Panc1 (cell line): ENCODE measurements at regions not wholly inside any gene's neighbourhood (a gene's known extent, or its start where the extent isn't known, plus 50 kb on each side); places are given as distances from the start of the nearest gene placed in this dataset.

Experiments used
- ATAC-seq: fragments of 200-7000 bp; cut with Tn5 transposase; 2 replicates; pipeline ENCODE4 v1.9.1; 2020; ENCODE audit warnings: mild to moderate bottlenecking, moderate library complexity
- BruUV-seq: library from RNA; stranded (reverse); fragments of 400-500 nt; replicated peaks from 2 replicates; lab custom pipeline; 2021; lab: Mats Ljungman, UMichigan
- CTCF ChIA-PET: fragments of 300-600 bp; sonication (Branson Sonifier 250); formaldehyde crosslinking; loops from one replicate; lab custom pipeline; 2022; ENCODE audit warnings: antibody characterized with exemption; lab: Charles Lee
- POLR2A ChIA-PET: fragments of 300-600 bp; sonication (Branson Sonifier 250); formaldehyde crosslinking; loops from one replicate; lab custom pipeline; 2022; ENCODE audit warnings: antibody characterized with exemption; lab: Charles Lee
- DNase-seq: peaks from one replicate; pipeline ENCODE4 v3.0.0-alpha.2; 2010; ENCODE audit warnings: low read depth, low spot score
- H3K27ac ChIP-seq: 2 replicates; pipeline ENCODE4 v1.5.1; 2011; ENCODE audit warnings: mild to moderate bottlenecking, low read length, inconsistent platforms
- H3K27me3 ChIP-seq: fragments of 200-500 bp; sonication (Bioruptor generic); 2 replicates; pipeline ENCODE4 v1.6.0; 2014; ENCODE audit warnings: low read length, inconsistent platforms; ENCODE audit not compliant: control insufficient read depth, insufficient read depth
- H3K36me3 ChIP-seq: fragments of 200-500 bp; sonication (Bioruptor generic); 2 replicates; pipeline ENCODE4 v1.5.1; 2014; ENCODE audit warnings: inconsistent platforms, mild to moderate bottlenecking, low read length, moderate library complexity; ENCODE audit not compliant: control insufficient read depth, insufficient read depth
- H3K4me1 ChIP-seq: 2 replicates; pipeline ENCODE4 v1.5.1; 2011; ENCODE audit warnings: inconsistent platforms, mild to moderate bottlenecking, low read length, moderate library complexity; ENCODE audit not compliant: control insufficient read depth, insufficient read depth
- H3K4me3 ChIP-seq, 2 experiments: 2 replicates each; pipeline ENCODE4 v1.5.1; 2011 to 2012; ENCODE audit warnings: low read depth in 2 of 2, low read length in 2 of 2, mild to moderate bottlenecking in 2 of 2, inconsistent platforms in 1 of 2, moderate library complexity in 1 of 2
- H3K9me3 ChIP-seq: fragments of 200-500 bp; sonication (Bioruptor generic); 2 replicates; pipeline ENCODE4 v1.5.1; 2014; ENCODE audit warnings: low read depth, mild to moderate bottlenecking, inconsistent platforms, low read length, moderate library complexity; ENCODE audit not compliant: control insufficient read depth, insufficient read depth
- POLR2AphosphoS5 ChIP-seq: IDR thresholded peaks from 2 replicates; pipeline ENCODE4 v1.6.1; 2012; ENCODE audit warnings: mild to moderate bottlenecking, low read depth, low read length, moderate library complexity
- SIN3A ChIP-seq: IDR thresholded peaks from 2 replicates; pipeline ENCODE4 v1.6.1; 2012; ENCODE audit warnings: low read depth, mild to moderate bottlenecking, low read length, moderate library complexity, borderline replicate concordance; ENCODE audit not compliant: insufficient read depth
- TCF7L2 ChIP-seq: IDR thresholded peaks from 2 replicates; pipeline ENCODE4 v1.6.1; 2011; ENCODE audit warnings: mild to moderate bottlenecking, low read depth, low read length, inconsistent platforms
- in situ Hi-C: cut with HindIII; loops from 2 replicates; pipeline ENCODE4 v1.10.0; 2016; ENCODE audit warnings: low sequenced_read_pairs, low pct_unique_long_range_greater_than_20kb
- intact Hi-C: fragments of 100-400 bp; cut with micrococcal nuclease; formaldehyde crosslinking; loops from one replicate; pipeline ENCODE4 v1.10.0; 2022; ENCODE audit not compliant: unreplicated experiment
- TF ChIP-seq, protein P1 (sequence below), 2 experiments: IDR thresholded peaks; 2 replicates each; pipeline ENCODE4 v1.6.1; 2011 to 2012; ENCODE audit warnings: low read depth in 2 of 2, control low read depth in 1 of 2, low read length in 1 of 2, mild to moderate bottlenecking in 1 of 2, moderate library complexity in 1 of 2; ENCODE audit not compliant: insufficient read depth in 1 of 2
- TF ChIP-seq, protein P2 (sequence below): fragments of 450-650 bp; IDR thresholded peaks from 2 replicates; pipeline ENCODE4 v1.5.1; 2017; ENCODE audit warnings: mild to moderate bottlenecking

DNA sequence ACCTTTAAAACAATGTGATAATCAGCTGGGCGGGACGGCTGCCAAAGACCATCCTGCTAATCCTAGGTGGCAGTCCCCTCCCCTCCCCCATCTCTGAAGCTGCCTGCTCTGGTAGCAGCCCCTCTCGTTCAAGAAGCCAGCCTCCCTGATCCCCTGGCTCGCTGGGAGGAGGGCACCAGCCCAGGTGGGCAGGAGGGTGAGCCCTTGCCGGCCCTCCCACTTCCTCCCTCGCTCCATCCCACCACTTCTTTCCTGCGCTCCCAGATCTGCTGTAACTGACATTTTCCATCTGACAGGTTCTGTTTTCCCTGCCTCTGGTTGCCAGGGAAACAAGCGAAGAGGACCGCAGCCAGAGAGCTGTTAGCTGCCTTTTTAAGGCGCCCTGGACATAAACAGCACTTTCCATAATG lies 155.7 kb upstream of the TNRC6C start:
- Histone ChIP-seq H3K27me3 (peaks cover 14% of the 10 kb centered on the region), H3K4me1 (no peaks in the 10 kb centered on the region), H3K4me3 (no peak overlapping the region), H3K27ac (no peak overlapping the region), H3K36me3 (no peaks in the 10 kb centered on the region), H3K9me3 (no peaks in the 10 kb centered on the region)
- BruUV-seq = no TSS peak
- no peak for DNase-seq
- in situ Hi-C loops = no loop called here
- POLR2A ChIA-PET = interaction anchor here (0.7 kb wide), 1 partner anchor 41 kb away, joined by 3 read pairs; no protein-coding TSS in a partner anchor
- intact Hi-C loops = no loop called here
- TF ChIP-seq, protein P1, sequence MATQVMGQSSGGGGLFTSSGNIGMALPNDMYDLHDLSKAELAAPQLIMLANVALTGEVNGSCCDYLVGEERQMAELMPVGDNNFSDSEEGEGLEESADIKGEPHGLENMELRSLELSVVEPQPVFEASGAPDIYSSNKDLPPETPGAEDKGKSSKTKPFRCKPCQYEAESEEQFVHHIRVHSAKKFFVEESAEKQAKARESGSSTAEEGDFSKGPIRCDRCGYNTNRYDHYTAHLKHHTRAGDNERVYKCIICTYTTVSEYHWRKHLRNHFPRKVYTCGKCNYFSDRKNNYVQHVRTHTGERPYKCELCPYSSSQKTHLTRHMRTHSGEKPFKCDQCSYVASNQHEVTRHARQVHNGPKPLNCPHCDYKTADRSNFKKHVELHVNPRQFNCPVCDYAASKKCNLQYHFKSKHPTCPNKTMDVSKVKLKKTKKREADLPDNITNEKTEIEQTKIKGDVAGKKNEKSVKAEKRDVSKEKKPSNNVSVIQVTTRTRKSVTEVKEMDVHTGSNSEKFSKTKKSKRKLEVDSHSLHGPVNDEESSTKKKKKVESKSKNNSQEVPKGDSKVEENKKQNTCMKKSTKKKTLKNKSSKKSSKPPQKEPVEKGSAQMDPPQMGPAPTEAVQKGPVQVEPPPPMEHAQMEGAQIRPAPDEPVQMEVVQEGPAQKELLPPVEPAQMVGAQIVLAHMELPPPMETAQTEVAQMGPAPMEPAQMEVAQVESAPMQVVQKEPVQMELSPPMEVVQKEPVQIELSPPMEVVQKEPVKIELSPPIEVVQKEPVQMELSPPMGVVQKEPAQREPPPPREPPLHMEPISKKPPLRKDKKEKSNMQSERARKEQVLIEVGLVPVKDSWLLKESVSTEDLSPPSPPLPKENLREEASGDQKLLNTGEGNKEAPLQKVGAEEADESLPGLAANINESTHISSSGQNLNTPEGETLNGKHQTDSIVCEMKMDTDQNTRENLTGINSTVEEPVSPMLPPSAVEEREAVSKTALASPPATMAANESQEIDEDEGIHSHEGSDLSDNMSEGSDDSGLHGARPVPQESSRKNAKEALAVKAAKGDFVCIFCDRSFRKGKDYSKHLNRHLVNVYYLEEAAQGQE (IDR thresholded peaks at IDR 0.05; ENCODE audit: insufficient read depth in 1 of 2, low read depth in 2 of 2, low read length in 1 of 2) = no peak
- TF ChIP-seq, protein P2, sequence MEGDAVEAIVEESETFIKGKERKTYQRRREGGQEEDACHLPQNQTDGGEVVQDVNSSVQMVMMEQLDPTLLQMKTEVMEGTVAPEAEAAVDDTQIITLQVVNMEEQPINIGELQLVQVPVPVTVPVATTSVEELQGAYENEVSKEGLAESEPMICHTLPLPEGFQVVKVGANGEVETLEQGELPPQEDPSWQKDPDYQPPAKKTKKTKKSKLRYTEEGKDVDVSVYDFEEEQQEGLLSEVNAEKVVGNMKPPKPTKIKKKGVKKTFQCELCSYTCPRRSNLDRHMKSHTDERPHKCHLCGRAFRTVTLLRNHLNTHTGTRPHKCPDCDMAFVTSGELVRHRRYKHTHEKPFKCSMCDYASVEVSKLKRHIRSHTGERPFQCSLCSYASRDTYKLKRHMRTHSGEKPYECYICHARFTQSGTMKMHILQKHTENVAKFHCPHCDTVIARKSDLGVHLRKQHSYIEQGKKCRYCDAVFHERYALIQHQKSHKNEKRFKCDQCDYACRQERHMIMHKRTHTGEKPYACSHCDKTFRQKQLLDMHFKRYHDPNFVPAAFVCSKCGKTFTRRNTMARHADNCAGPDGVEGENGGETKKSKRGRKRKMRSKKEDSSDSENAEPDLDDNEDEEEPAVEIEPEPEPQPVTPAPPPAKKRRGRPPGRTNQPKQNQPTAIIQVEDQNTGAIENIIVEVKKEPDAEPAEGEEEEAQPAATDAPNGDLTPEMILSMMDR = no peak
- TF ChIP-seq SIN3A (no peak), POLR2AphosphoS5 (no peak), TCF7L2 (no peak)
- CTCF ChIA-PET = no interaction called here
- peak; percentile 40; the same call in 1 of the 2 replicates for ATAC-seq

- H3K36me3 ChIP-seq = no peaks in the 10 kb centered on the region
- intact Hi-C loops = no loop called here
- in situ Hi-C loops = no loop called here
- ATAC-seq (no peak), DNase-seq (no peak)
- no peak overlapping the region for H3K4me3 ChIP-seq
- CTCF ChIA-PET = no interaction called here
- H3K27ac ChIP-seq = no peak overlapping the region
- POLR2A ChIA-PET = no interaction called here
- no TSS peak for BruUV-seq
- TF ChIP-seq SIN3A = no peak
- no peak for TF ChIP-seq POLR2AphosphoS5
- peaks cover 12% of the 10 kb centered on the region for H3K27me3 ChIP-seq
- no peaks in the 10 kb centered on the region for H3K4me1 ChIP-seq
- H3K9me3 ChIP-seq = no peaks in the 10 kb centered on the region
Measured at GRCh38 chr17:77803726-77804125, 154.8 kb upstream of the TNRC6C start.

DNA sequence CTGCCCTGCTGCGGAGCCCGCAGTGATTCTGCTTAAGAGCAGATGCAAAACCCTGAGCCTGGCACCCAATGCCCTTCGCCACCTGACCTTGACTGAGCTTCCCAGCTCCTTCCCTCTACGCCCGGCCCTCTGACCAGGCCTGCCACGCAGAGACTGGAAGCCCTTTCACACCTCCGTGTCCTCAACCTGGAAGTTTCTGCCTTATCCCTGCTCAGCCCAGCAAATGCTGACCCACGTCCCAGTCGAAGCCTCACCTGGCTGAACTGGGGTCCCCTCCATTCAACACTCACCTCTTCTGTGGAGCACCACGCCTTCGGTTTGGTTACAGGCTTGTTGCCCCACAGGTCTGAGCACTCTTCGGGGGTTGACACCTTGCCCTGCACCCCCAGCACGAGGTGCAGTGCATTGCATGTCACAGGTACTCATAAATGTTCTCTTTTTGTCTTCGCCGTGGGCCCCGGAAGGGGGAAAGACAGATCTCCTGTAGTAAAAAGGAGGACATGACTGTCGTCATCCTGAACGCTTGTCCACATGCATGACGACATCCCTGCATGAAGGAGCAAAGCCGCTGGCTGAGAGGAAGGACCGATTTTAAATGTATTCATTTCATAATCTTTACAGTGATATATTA lies 153.6 kb upstream of the TNRC6C start:
- ATAC-seq (no peak), DNase-seq (no peak)
- Histone ChIP-seq H3K4me1 (no peaks in the 10 kb centered on the region), H3K9me3 (no peaks in the 10 kb centered on the region), H3K27me3 (peaks cover 12% of the 10 kb centered on the region), H3K4me3 (no peak overlapping the region), H3K36me3 (no peaks in the 10 kb centered on the region), H3K27ac (no peak overlapping the region)
- POLR2A ChIA-PET = no interaction called here
- intact Hi-C loops = no loop called here
- CTCF ChIA-PET = no interaction called here
- no peak for TF ChIP-seq SIN3A
- TF ChIP-seq, protein P2 = no peak
- TF ChIP-seq, protein P1 (IDR thresholded peaks at IDR 0.05; ENCODE audit: insufficient read depth in 1 of 2, low read depth in 2 of 2, low read length in 1 of 2) = no peak
- no peak for TF ChIP-seq POLR2AphosphoS5
- TF ChIP-seq TCF7L2 = no peak
- in situ Hi-C loops = no loop called here
- no TSS peak for BruUV-seq
